ENCODE measurements at regions not wholly inside any gene's neighbourhood (a gene's known extent, or its start where the extent isn't known, plus 50 kb on each side); places are given as distances from the start of the nearest gene placed in this dataset.

GRCh38 chr12:124489915-124490583 lies 77.4 kb downstream of the NCOR2 start:
- no peak for DNase-seq (ENCODE audit: low read depth)

GRCh38 chr12:124489220-124489619 lies 78.2 kb downstream of the NCOR2 start:
- DNase-seq (ENCODE audit: low read depth) = no peak

- DNase-seq (ENCODE audit: low read depth) = no peak
These were observed 78.9 kb downstream of the NCOR2 start for GRCh38 chr12:124488520-124488919.

GRCh38 chr12:124487834-124488165 lies 79.6 kb downstream of the NCOR2 start:
- DNase-seq (ENCODE audit: low read depth) = no peak

- no peak for DNase-seq (ENCODE audit: low read depth)
These were observed 80.2 kb downstream of the NCOR2 start for GRCh38 chr12:124487066-124487833.

- no peak for DNase-seq (ENCODE audit: low read depth)
These were observed 81.0 kb downstream of the NCOR2 start for GRCh38 chr12:124486346-124486963.

- no peak for DNase-seq (ENCODE audit: low read depth)
These were observed 82.0 kb downstream of the NCOR2 start for GRCh38 chr12:124485371-124485770.

- DNase-seq (ENCODE audit: low read depth) = no peak
These were observed 82.9 kb downstream of the NCOR2 start for GRCh38 chr12:124484526-124484953.

GRCh38 chr12:124484067-124484466 lies 83.3 kb downstream of the NCOR2 start:
- DNase-seq (ENCODE audit: low read depth) = no peak

GRCh38 chr12:124482901-124483799 lies 84.3 kb downstream of the NCOR2 start:
- DNase-seq (ENCODE audit: low read depth) = no peak

- no peak for DNase-seq (ENCODE audit: low read depth)
These were observed 84.9 kb downstream of the NCOR2 start for GRCh38 chr12:124482567-124482893.

GRCh38 chr12:124481772-124482566 lies 85.4 kb downstream of the NCOR2 start:
- DNase-seq (ENCODE audit: low read depth) = no peak

- DNase-seq (ENCODE audit: low read depth) = no peak
These were observed 86.1 kb downstream of the NCOR2 start for GRCh38 chr12:124481257-124481750.

GRCh38 chr12:124480469-124481256 lies 86.7 kb downstream of the NCOR2 start:
- DNase-seq (ENCODE audit: low read depth) = peak; percentile 91

- no peak for DNase-seq (ENCODE audit: low read depth)
These were observed 87.5 kb downstream of the NCOR2 start for GRCh38 chr12:124479680-124480468.

- no peak for DNase-seq (ENCODE audit: low read depth)
These were observed 88.3 kb downstream of the NCOR2 start for GRCh38 chr12:124478985-124479645.

- peak; percentile 46 for DNase-seq (ENCODE audit: low read depth)
These were observed 89.0 kb downstream of the NCOR2 start for GRCh38 chr12:124478416-124478815.

- DNase-seq (ENCODE audit: low read depth) = no peak
These were observed 90.1 kb downstream of the NCOR2 start for GRCh38 chr12:124477107-124477915.
